K562 (cell line): ENCODE measurements at regions not wholly inside any gene's neighbourhood (a gene's known extent, or its start where the extent isn't known, plus 50 kb on each side); places are given as distances from the start of the nearest gene placed in this dataset.

Source experiments
- ATAC-seq: fragments of 200-7000 bp; cut with Tn5 transposase; 3 replicates; pipeline ENCODE4 v1.9.1; 2020; ENCODE audit warnings: moderate library complexity
- BruUV-seq: library from RNA; stranded (reverse); fragments of 400-500 nt; replicated peaks from 2 replicates; lab custom pipeline; 2021; lab: Mats Ljungman, UMichigan
- CTCF ChIA-PET: fragments of 300-600 bp; formaldehyde crosslinking; extraction: SDS; loops from one replicate; lab custom pipeline; 2021; ENCODE audit warnings: low intra/inter-chr PET ratio; lab: Yijun Ruan, JAX
- POLR2A ChIA-PET: fragments of 300-600, 350-650 bp; sonication (Branson Sonifier 250); formaldehyde crosslinking; extraction: SDS; loops from one replicate; lab custom pipeline; 2021; ENCODE audit warnings: antibody characterized with exemption, inconsistent platforms; lab: Yijun Ruan, JAX
- DNase-seq, 4 experiments: peaks; one replicate each; pipeline versions ENCODE4 v3.0.0 to v3.0.0-alpha.2; 2011 to 2018; ENCODE audit warnings: low spot score in 3 of 4, mixed read lengths in 3 of 4; ENCODE audit errors: extremely low read depth in 1 of 4
- FAIRE-seq: peaks from 2 replicates; lab custom pipeline; 2011; peaks lifted over from hg19 to GRCh38; lab: Jason Lieb, UNC
- H2AFZ ChIP-seq: 2 replicates; pipeline ENCODE4 v1.6.0; 2011; ENCODE audit warnings: low read depth, low read length, control low read depth, inconsistent platforms
- H3K27ac ChIP-seq: fragments of 200-600 bp; 3 replicates; pipeline ENCODE4 v1.8.0; 2011; ENCODE audit warnings: low read depth, mild to moderate bottlenecking, control low read depth, inconsistent platforms, low read length, moderate library complexity, mixed read lengths; ENCODE audit errors: extremely low read depth
- H3K27me3 ChIP-seq, 2 experiments: fragments of 300-600 bp in 1 of 2; 2 replicates in 1 of 2; 3 replicates in 1 of 2; pipeline versions ENCODE4 v1.6.0 to v1.8.0; 2011; ENCODE audit warnings: inconsistent platforms in 2 of 2, low read length in 2 of 2, mild to moderate bottlenecking in 1 of 2, mixed read lengths in 1 of 2, moderate library complexity in 1 of 2; ENCODE audit not compliant: control insufficient read depth in 2 of 2, insufficient read depth in 2 of 2
- H3K36me3 ChIP-seq: fragments of 300-600 bp; 3 replicates; pipeline ENCODE4 v1.8.0; 2011; ENCODE audit warnings: mild to moderate bottlenecking, low read length, inconsistent platforms; ENCODE audit not compliant: control insufficient read depth, insufficient read depth
- H3K4me1 ChIP-seq, 2 experiments: fragments of 200-600 bp in 1 of 2; replicated peaks in 1 of 2; 2 replicates in 1 of 2; 3 replicates in 1 of 2; pipeline versions ENCODE4 v1.5.1 to v1.8.0; 2011; ENCODE audit warnings: inconsistent platforms in 2 of 2, low read length in 2 of 2, mild to moderate bottlenecking in 1 of 2, mixed read lengths in 1 of 2, moderate library complexity in 1 of 2; ENCODE audit not compliant: control insufficient read depth in 2 of 2, insufficient read depth in 2 of 2
- H3K4me2 ChIP-seq: 2 replicates; pipeline ENCODE4 v1.6.1; 2011; ENCODE audit warnings: low read length, control low read depth, inconsistent platforms, mixed read lengths; ENCODE audit not compliant: insufficient read depth
- H3K4me3 ChIP-seq: fragments of 200-600 bp; sonication (generic), shearing (Covaris generic); 2 replicates; pipeline ENCODE4 v1.5.1; 2016; ENCODE audit warnings: control low read depth, inconsistent platforms
- H3K79me2 ChIP-seq: fragments of 200-600 bp; 3 replicates; pipeline ENCODE4 v1.8.0; 2011; ENCODE audit warnings: low read length, inconsistent platforms; ENCODE audit not compliant: control insufficient read depth, insufficient read depth
- H3K9ac ChIP-seq, 2 experiments: 2 replicates each; pipeline versions ENCODE4 v1.6.0 to v1.6.1; 2011; ENCODE audit warnings: low read depth in 2 of 2, low read length in 2 of 2, control low read depth in 1 of 2, inconsistent platforms in 1 of 2, mild to moderate bottlenecking in 1 of 2, mixed read lengths in 1 of 2; ENCODE audit not compliant: insufficient read depth in 1 of 2
- H3K9me1 ChIP-seq: one replicate; pipeline ENCODE4 v1.6.0; 2011; ENCODE audit warnings: inconsistent platforms, mild to moderate bottlenecking, low read length, moderate library complexity; ENCODE audit not compliant: control insufficient read depth, insufficient read depth
- H3K9me3 ChIP-seq: replicated peaks from 2 replicates; pipeline ENCODE4 v1.5.1; 2011; ENCODE audit warnings: low read depth, low read length, inconsistent platforms; ENCODE audit not compliant: control insufficient read depth, insufficient read depth
- H4K20me1 ChIP-seq: replicated peaks from 2 replicates; pipeline ENCODE4 v1.6.1; 2011; ENCODE audit warnings: low read length, inconsistent platforms, mixed read lengths; ENCODE audit not compliant: control insufficient read depth, insufficient read depth
- AFF4 ChIP-seq: sonication (generic); formaldehyde crosslinking; IDR thresholded peaks from 2 replicates; pipeline ENCODE4 v1.8.0; 2023; ENCODE audit warnings: mild to moderate bottlenecking, missing genetic modification reagents
- CBX5 ChIP-seq: IDR thresholded peaks from 2 replicates; pipeline ENCODE4 v1.6.1; 2014; ENCODE audit warnings: low read depth, borderline replicate concordance
- FOXJ2 ChIP-seq: fragments of 200-800 bp; sonication (Bioruptor generic); IDR thresholded peaks from 2 replicates; pipeline ENCODE4 v1.6.1; 2016; ENCODE audit warnings: missing genetic modification characterization, missing compliant biosample characterization
- GTF2F1 ChIP-seq: IDR thresholded peaks from 2 replicates; pipeline ENCODE4 v1.6.1; 2011; ENCODE audit warnings: low read depth, low read length, improper control_type of control experiment
- HOXB6 ChIP-seq: fragments of 250-450 bp; sonication (Bioruptor Pico); IDR thresholded peaks from 2 replicates; pipeline ENCODE4 v1.5.1; 2022; ENCODE audit warnings: mild to moderate bottlenecking, borderline replicate concordance
- RUNX1 ChIP-seq: sonication (generic); IDR thresholded peaks from 2 replicates; pipeline ENCODE4 v1.6.1; 2016; ENCODE audit warnings: antibody characterized with exemption, low read depth
- TFAM ChIP-seq: fragments of 250-450 bp; sonication (Bioruptor Pico); conservative IDR thresholded peaks from 2 replicates; pipeline ENCODE4 v1.5.0; 2021; ENCODE audit warnings: mild to moderate bottlenecking, moderate library complexity
- U2AF1 ChIP-seq: fragments of 200-400 bp; formaldehyde crosslinking; optimal IDR thresholded peaks from 2 replicates; pipeline ENCODE3; 2017; ENCODE audit warnings: mild to moderate bottlenecking, low read depth, low read length, moderate library complexity
- ZNF445 ChIP-seq: fragments of 250-450 bp; sonication (Bioruptor Pico); IDR thresholded peaks from 2 replicates; pipeline ENCODE4 v1.4.0; 2020; ENCODE audit warnings: low read depth, mild to moderate bottlenecking, moderate library complexity
- WGBS: fragments of 100-300 bp; shearing (Covaris generic); methylation state at CpG from one replicate; pipeline ENCODE4 v1.1.6; 2016; ENCODE audit warnings: low coverage, mixed read lengths; ENCODE audit not compliant: insufficient coverage; ENCODE audit errors: missing lambda C conversion rate; 5-methylcytosine and 5-hydroxymethylcytosine counted together
- in situ Hi-C: fragments of 300-500 bp; cut with MboI; formaldehyde crosslinking; loops from 4 replicates; pipeline ENCODE4 v1.15.0; 2018; ENCODE audit warnings: inconsistent platforms, mixed read lengths
- intact Hi-C: fragments of 100-400 bp; cut with micrococcal nuclease; formaldehyde crosslinking; loops from 2 replicates; pipeline ENCODE4 v1.14.2; 2022

GRCh38 chr1:105914403-105914802, 1142.1 kb upstream of the PRMT6 start (continued):
- TF ChIP-seq AFF4 (CRISPR knock-in tag) (no peak), GTF2F1 (no peak)
- TF ChIP-seq, all 486 proteins: peak for 0

GRCh38 chr1:105934806-105935205, 1121.7 kb upstream of the PRMT6 start:
- no peak overlapping the region for H3K27ac ChIP-seq
- no peak overlapping the region for H2AFZ ChIP-seq
- intact Hi-C loops (no loop called here), in situ Hi-C loops (no loop called here)
- CTCF ChIA-PET: no interaction called here
- no peaks in the 10 kb centered on the region for H3K4me1 ChIP-seq
- H3K79me2 ChIP-seq: no peaks in the 10 kb centered on the region
- H4K20me1 ChIP-seq: no peaks in the 10 kb centered on the region
- H3K9me1 ChIP-seq: no peaks in the 10 kb centered on the region
- ATAC-seq (no peak), FAIRE-seq (no peak), DNase-seq (no peak)
- no peaks in the 10 kb centered on the region for H3K27me3 ChIP-seq
- H3K4me3 ChIP-seq: no peak overlapping the region
- BruUV-seq: no TSS peak
- H3K4me2 ChIP-seq: no peak overlapping the region
- 0% methylated on average over 1 of the region's 1 CpG for WGBS
- no peaks in the 10 kb centered on the region for H3K9me3 ChIP-seq
- no peaks in the 10 kb centered on the region for H3K36me3 ChIP-seq
- POLR2A ChIA-PET: no interaction called here
- H3K9ac ChIP-seq: no peak overlapping the region
- TF ChIP-seq CBX5 (no peak), HOXB6 (CRISPR knock-in tag) (no peak), RUNX1 (no peak), FOXJ2 (no peak), ZNF445 (CRISPR knock-in tag) (no peak), TFAM (no peak), U2AF1 (no peak)
